Smooth muscle cell (in vitro differentiated cells): ENCODE measurements at regions not wholly inside any gene's neighbourhood (a gene's known extent, or its start where the extent isn't known, plus 50 kb on each side); places are given as distances from the start of the nearest gene placed in this dataset.

Source experiments
- DNase-seq: peaks from one replicate; lab custom pipeline; 2025; ENCODE audit not compliant: unreplicated experiment; lab: John Stamatoyannopoulos, UW
- H2AFZ ChIP-seq: fragments of 200-600 bp; sonication (generic); 2 replicates; pipeline ENCODE4 v1.6.0; 2016; ENCODE audit warnings: antibody characterized with exemption, low read depth, mild to moderate bottlenecking
- H3F3A ChIP-seq: fragments of 200-600 bp; sonication (generic); 2 replicates; pipeline ENCODE4 v1.6.0; 2017; ENCODE audit warnings: antibody characterized with exemption, low read depth
- H3K27ac ChIP-seq: fragments of 200-600 bp; sonication (generic); 2 replicates; pipeline ENCODE4 v1.5.1; 2016; ENCODE audit warnings: low read depth, mild to moderate bottlenecking
- H3K27me3 ChIP-seq: fragments of 200-600 bp; sonication (generic); 2 replicates; pipeline ENCODE4 v1.6.1; 2016; ENCODE audit warnings: low read depth, mild to moderate bottlenecking
- H3K36me3 ChIP-seq: fragments of 200-600 bp; sonication (generic); 2 replicates; pipeline ENCODE4 v1.5.1; 2016; ENCODE audit warnings: low read depth
- H3K4me1 ChIP-seq: fragments of 200-600 bp; sonication (generic); 2 replicates; pipeline ENCODE4 v1.5.1; 2016; ENCODE audit warnings: low read depth
- H3K4me2 ChIP-seq: fragments of 200-600 bp; sonication (generic); 2 replicates; pipeline ENCODE4 v1.6.0; 2016; ENCODE audit warnings: mild to moderate bottlenecking
- H3K4me3 ChIP-seq: fragments of 200-600 bp; sonication (generic); 2 replicates; pipeline ENCODE4 v1.5.1; 2016; ENCODE audit warnings: mild to moderate bottlenecking
- H3K79me2 ChIP-seq: fragments of 200-600 bp; sonication (generic); 2 replicates; pipeline ENCODE4 v1.6.0; 2016; ENCODE audit warnings: low read depth, mild to moderate bottlenecking
- H3K9ac ChIP-seq: fragments of 200-600 bp; sonication (generic); 2 replicates; pipeline ENCODE4 v1.6.0; 2016; ENCODE audit warnings: low read depth
- H3K9me3 ChIP-seq: fragments of 200-600 bp; sonication (generic); replicated peaks from 2 replicates; pipeline ENCODE4 v1.5.1; 2016; ENCODE audit warnings: low read depth
- H4K20me1 ChIP-seq: fragments of 200-600 bp; sonication (generic); 2 replicates; pipeline ENCODE4 v1.6.0; 2016; ENCODE audit warnings: low read depth
- WGBS: methylation state at CpG from one replicate; pipeline ENCODE4 v1.1.7; 2016; ENCODE audit warnings: low lambda C conversion rate; 5-methylcytosine and 5-hydroxymethylcytosine counted together
- TF ChIP-seq, protein P1 (sequence below): fragments of 200-600 bp; sonication (generic); IDR thresholded peaks from 2 replicates; pipeline ENCODE4 v1.5.1; 2017; ENCODE audit warnings: borderline replicate concordance, mild to moderate bottlenecking, antibody characterized with exemption; ENCODE audit not compliant: insufficient read depth, poor library complexity, severe bottlenecking

- Histone ChIP-seq H3K4me1 (no peaks in the 10 kb centered on the region), H3K4me2 (no peak overlapping the region), H3K9me3 (no peaks in the 10 kb centered on the region), H2AFZ (no peak overlapping the region), H3F3A (no peaks in the 10 kb centered on the region), H3K9ac (no peak overlapping the region), H3K36me3 (no peaks in the 10 kb centered on the region), H3K79me2 (no peaks in the 10 kb centered on the region), H3K4me3 (no peak overlapping the region), H4K20me1 (no peaks in the 10 kb centered on the region), H3K27ac (no peak overlapping the region), H3K27me3 (peaks cover 3% of the 10 kb centered on the region)
- DNase-seq, result no peak
- WGBS, result 90% methylated on average over 37 of the region's 37 CpGs
- TF ChIP-seq, protein P1, sequence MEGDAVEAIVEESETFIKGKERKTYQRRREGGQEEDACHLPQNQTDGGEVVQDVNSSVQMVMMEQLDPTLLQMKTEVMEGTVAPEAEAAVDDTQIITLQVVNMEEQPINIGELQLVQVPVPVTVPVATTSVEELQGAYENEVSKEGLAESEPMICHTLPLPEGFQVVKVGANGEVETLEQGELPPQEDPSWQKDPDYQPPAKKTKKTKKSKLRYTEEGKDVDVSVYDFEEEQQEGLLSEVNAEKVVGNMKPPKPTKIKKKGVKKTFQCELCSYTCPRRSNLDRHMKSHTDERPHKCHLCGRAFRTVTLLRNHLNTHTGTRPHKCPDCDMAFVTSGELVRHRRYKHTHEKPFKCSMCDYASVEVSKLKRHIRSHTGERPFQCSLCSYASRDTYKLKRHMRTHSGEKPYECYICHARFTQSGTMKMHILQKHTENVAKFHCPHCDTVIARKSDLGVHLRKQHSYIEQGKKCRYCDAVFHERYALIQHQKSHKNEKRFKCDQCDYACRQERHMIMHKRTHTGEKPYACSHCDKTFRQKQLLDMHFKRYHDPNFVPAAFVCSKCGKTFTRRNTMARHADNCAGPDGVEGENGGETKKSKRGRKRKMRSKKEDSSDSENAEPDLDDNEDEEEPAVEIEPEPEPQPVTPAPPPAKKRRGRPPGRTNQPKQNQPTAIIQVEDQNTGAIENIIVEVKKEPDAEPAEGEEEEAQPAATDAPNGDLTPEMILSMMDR, result no peak
Observed at GRCh38 chr9:135184181-135185053, 96.9 kb downstream of the OLFM1 start.

- no peaks in the 10 kb centered on the region for H3K36me3 ChIP-seq
- H3K9ac ChIP-seq, result no peak overlapping the region
- H3K27ac ChIP-seq, result no peak overlapping the region
- H3K4me2 ChIP-seq, result no peak overlapping the region
- no peaks in the 10 kb centered on the region for H3K79me2 ChIP-seq
- DNase-seq, result no peak
- peaks cover 3% of the 10 kb centered on the region for H3K27me3 ChIP-seq
- no peak overlapping the region for H3K4me3 ChIP-seq
- no peaks in the 10 kb centered on the region for H3K9me3 ChIP-seq
- no peaks in the 10 kb centered on the region for H3F3A ChIP-seq
- WGBS, result 94% methylated on average over 21 of the region's 21 CpGs
- TF ChIP-seq, protein P1, result no peak
- no peak overlapping the region for H2AFZ ChIP-seq
- no peaks in the 10 kb centered on the region for H4K20me1 ChIP-seq
- H3K4me1 ChIP-seq, result no peaks in the 10 kb centered on the region
Observed at GRCh38 chr9:135185060-135185459, 97.6 kb downstream of the OLFM1 start.

- no peak for DNase-seq
- no peaks in the 10 kb centered on the region for H3K36me3 ChIP-seq
- H4K20me1 ChIP-seq, result no peaks in the 10 kb centered on the region
- H3K27ac ChIP-seq, result no peak overlapping the region
- H3K4me2 ChIP-seq, result no peak overlapping the region
- H2AFZ ChIP-seq, result no peak overlapping the region
- no peaks in the 10 kb centered on the region for H3K4me1 ChIP-seq
- H3K27me3 ChIP-seq, result peaks cover 3% of the 10 kb centered on the region
- WGBS, result 82% methylated on average over 25 of the region's 25 CpGs
- TF ChIP-seq, protein P1, result no peak
- H3K9ac ChIP-seq, result no peak overlapping the region
- H3F3A ChIP-seq, result no peaks in the 10 kb centered on the region
- no peaks in the 10 kb centered on the region for H3K9me3 ChIP-seq
- no peak overlapping the region for H3K4me3 ChIP-seq
- H3K79me2 ChIP-seq, result no peaks in the 10 kb centered on the region
Observed at GRCh38 chr9:135186248-135187164, 99.0 kb downstream of the OLFM1 start.
